Ishikawa (cell line): ENCODE measurements at regions not wholly inside any gene's neighbourhood (a gene's known extent, or its start where the extent isn't known, plus 50 kb on each side); places are given as distances from the start of the nearest gene placed in this dataset.

Experiments used
- EP300 ChIP-seq: IDR thresholded peaks from 2 replicates; pipeline ENCODE4 v1.6.1; 2012; ENCODE audit warnings: borderline replicate concordance
- FOXM1 ChIP-seq: IDR thresholded peaks from 2 replicates; pipeline ENCODE4 v1.6.1; 2012; ENCODE audit warnings: low read depth, borderline replicate concordance
- RAD21 ChIP-seq: IDR thresholded peaks from 2 replicates; pipeline ENCODE4 v1.6.1; 2012; ENCODE audit warnings: low read depth
- TCF12 ChIP-seq: IDR thresholded peaks from 2 replicates; pipeline ENCODE4 v1.6.1; 2012; ENCODE audit warnings: low read depth
- YY1 ChIP-seq: IDR thresholded peaks from 2 replicates; pipeline ENCODE4 v1.6.1; 2012; ENCODE audit warnings: low read depth
- TF ChIP-seq, protein P1 (sequence below): IDR thresholded peaks from 2 replicates; pipeline ENCODE4 v1.6.1; 2012; ENCODE audit warnings: low read depth, mild to moderate bottlenecking
- TF ChIP-seq, protein P2 (sequence below): IDR thresholded peaks from 2 replicates; pipeline ENCODE4 v1.6.1; 2012

DNA sequence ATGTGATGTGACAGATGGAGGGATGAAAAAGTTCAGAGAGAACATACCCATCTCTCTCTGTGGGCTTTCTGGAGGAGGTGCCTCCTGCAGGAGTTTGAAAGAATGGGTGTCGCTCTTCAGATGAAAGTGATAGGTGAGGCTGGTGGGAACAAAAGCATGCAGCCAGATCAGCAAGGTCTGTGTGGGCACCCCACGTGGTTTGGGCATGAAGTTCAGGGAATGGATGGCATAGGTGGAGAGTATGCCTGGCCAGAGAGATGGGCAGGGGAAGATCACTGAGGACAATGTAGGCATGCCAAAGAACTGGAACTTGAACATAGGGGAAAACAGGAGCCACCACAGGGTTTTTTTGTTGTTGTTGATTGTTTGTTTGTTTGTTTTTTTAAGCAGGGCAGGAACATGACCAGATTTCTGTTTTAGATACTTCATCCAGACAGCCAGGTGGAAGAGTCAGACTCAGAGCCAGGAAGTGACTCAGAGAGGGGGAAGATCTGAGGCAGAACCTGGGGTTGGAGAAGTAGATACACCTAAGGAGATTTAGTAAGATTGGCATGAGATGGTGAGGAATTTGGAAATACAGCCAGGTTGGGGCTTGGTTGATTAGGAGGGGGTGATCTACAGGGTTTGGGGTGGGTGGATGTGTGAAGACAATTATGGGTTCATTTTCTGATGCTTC, 64.8 kb upstream of the CLSTN2 start:
- TF ChIP-seq EP300 (no peak), YY1 (no peak), FOXM1 (no peak), TCF12 (no peak), RAD21 (no peak)
- TF ChIP-seq, protein P1, sequence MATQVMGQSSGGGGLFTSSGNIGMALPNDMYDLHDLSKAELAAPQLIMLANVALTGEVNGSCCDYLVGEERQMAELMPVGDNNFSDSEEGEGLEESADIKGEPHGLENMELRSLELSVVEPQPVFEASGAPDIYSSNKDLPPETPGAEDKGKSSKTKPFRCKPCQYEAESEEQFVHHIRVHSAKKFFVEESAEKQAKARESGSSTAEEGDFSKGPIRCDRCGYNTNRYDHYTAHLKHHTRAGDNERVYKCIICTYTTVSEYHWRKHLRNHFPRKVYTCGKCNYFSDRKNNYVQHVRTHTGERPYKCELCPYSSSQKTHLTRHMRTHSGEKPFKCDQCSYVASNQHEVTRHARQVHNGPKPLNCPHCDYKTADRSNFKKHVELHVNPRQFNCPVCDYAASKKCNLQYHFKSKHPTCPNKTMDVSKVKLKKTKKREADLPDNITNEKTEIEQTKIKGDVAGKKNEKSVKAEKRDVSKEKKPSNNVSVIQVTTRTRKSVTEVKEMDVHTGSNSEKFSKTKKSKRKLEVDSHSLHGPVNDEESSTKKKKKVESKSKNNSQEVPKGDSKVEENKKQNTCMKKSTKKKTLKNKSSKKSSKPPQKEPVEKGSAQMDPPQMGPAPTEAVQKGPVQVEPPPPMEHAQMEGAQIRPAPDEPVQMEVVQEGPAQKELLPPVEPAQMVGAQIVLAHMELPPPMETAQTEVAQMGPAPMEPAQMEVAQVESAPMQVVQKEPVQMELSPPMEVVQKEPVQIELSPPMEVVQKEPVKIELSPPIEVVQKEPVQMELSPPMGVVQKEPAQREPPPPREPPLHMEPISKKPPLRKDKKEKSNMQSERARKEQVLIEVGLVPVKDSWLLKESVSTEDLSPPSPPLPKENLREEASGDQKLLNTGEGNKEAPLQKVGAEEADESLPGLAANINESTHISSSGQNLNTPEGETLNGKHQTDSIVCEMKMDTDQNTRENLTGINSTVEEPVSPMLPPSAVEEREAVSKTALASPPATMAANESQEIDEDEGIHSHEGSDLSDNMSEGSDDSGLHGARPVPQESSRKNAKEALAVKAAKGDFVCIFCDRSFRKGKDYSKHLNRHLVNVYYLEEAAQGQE = no peak
- TF ChIP-seq, protein P2, sequence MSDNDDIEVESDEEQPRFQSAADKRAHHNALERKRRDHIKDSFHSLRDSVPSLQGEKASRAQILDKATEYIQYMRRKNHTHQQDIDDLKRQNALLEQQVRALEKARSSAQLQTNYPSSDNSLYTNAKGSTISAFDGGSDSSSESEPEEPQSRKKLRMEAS = no peak
